Spleen (tissue), 7 donors: ENCODE measurements at regions not wholly inside any gene's neighbourhood (a gene's known extent, or its start where the extent isn't known, plus 50 kb on each side); places are given as distances from the start of the nearest gene placed in this dataset.

Experiments
- CTCF ChIP-seq, 11 experiments: fragments of 200-600 bp in 7 of 11; fragments of 450-650 bp in 4 of 11; sonication (generic) in 4 of 11; IDR thresholded peaks in 8 of 11; conservative IDR thresholded peaks in 3 of 11; 1 replicate in 7 of 11; 2 replicates in 4 of 11; pipeline versions ENCODE4 v1.4.0 to v1.8.0; 2016 to 2021; ENCODE audit warnings: antibody characterized with exemption in 11 of 11, inconsistent platforms in 4 of 11, mild to moderate bottlenecking in 1 of 11
- POLR2AphosphoS5 ChIP-seq, 3 donors: sonication (generic); formaldehyde crosslinking; IDR thresholded peaks; one replicate each; pipeline ENCODE4 v1.5.1; 2017; ENCODE audit warnings: antibody characterized with exemption in 3 of 3
- donor health status: DM: no; HTN: no; CAD: no; lungs with moderate emphysema.
- donor health status: DM: no; HTN: no; CAD: no.
- donor health status: DM: no; HTN: no; CAD: no.

- TF ChIP-seq CTCF (IDR thresholded peaks at IDR 0.05 in 8 of 11, conservative IDR thresholded peaks at IDR 0.05 in 3 of 11): no peak
- TF ChIP-seq POLR2AphosphoS5 (IDR thresholded peaks at IDR 0.05): no peak
Measured at GRCh38 chr17:34872640-34873039, 88.6 kb downstream of the CCT6B start.
